OCI-LY7 (cell line): ENCODE measurements at regions not wholly inside any gene's neighbourhood (a gene's known extent, or its start where the extent isn't known, plus 50 kb on each side); places are given as distances from the start of the nearest gene placed in this dataset.

ENCODE experiments used
- EZH2phosphoT487 ChIP-seq: fragments of 200-600 bp; sonication (generic); IDR thresholded peaks from 2 replicates; pipeline ENCODE4 v1.6.1; 2018; ENCODE audit warnings: low read depth, borderline replicate concordance, mild to moderate bottlenecking, mixed run types, antibody characterized with exemption, low read length, moderate library complexity, mixed read lengths
- TF ChIP-seq, protein P1 (sequence below): fragments of 200-600 bp; sonication (generic); conservative IDR thresholded peaks from 2 replicates; pipeline ENCODE4 v1.5.1; 2014; ENCODE audit warnings: mild to moderate bottlenecking, antibody characterized with exemption, low read length, moderate library complexity, mixed read lengths

DNA sequence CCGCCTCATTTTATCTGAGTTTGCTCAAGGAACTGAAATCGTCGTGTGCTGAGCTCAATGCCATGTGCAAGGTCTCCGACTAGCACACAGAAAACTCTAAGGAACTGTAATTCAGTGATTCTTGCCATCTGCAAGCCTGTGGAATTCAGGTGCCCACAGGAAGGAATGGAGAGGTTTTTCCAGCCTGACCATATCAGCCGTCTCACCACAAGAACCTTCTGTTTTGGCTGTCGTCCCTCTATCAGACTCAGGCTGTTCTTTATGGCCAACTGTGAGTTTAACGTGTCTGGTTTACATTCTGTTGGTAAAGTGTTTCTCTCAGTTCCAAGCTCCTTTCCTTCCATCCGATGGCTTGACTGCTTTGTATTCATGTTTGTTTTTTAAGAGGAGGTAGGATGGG, 293.5 kb downstream of the SPRY2 start:
- TF ChIP-seq, protein P1, sequence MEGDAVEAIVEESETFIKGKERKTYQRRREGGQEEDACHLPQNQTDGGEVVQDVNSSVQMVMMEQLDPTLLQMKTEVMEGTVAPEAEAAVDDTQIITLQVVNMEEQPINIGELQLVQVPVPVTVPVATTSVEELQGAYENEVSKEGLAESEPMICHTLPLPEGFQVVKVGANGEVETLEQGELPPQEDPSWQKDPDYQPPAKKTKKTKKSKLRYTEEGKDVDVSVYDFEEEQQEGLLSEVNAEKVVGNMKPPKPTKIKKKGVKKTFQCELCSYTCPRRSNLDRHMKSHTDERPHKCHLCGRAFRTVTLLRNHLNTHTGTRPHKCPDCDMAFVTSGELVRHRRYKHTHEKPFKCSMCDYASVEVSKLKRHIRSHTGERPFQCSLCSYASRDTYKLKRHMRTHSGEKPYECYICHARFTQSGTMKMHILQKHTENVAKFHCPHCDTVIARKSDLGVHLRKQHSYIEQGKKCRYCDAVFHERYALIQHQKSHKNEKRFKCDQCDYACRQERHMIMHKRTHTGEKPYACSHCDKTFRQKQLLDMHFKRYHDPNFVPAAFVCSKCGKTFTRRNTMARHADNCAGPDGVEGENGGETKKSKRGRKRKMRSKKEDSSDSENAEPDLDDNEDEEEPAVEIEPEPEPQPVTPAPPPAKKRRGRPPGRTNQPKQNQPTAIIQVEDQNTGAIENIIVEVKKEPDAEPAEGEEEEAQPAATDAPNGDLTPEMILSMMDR: no peak
- no peak for TF ChIP-seq EZH2phosphoT487
